Retina (tissue), 1 donor: ENCODE measurements at regions not wholly inside any gene's neighbourhood (a gene's known extent, or its start where the extent isn't known, plus 50 kb on each side); places are given as distances from the start of the nearest gene placed in this dataset.

Source experiments
- DNase-seq: peaks from one replicate; pipeline ENCODE4 v3.0.0-alpha.2; 2016

- DNase-seq: no peak
These were observed 83.1 kb upstream of the SEMA3A start for GRCh38 chr7:84277628-84278224.

DNA sequence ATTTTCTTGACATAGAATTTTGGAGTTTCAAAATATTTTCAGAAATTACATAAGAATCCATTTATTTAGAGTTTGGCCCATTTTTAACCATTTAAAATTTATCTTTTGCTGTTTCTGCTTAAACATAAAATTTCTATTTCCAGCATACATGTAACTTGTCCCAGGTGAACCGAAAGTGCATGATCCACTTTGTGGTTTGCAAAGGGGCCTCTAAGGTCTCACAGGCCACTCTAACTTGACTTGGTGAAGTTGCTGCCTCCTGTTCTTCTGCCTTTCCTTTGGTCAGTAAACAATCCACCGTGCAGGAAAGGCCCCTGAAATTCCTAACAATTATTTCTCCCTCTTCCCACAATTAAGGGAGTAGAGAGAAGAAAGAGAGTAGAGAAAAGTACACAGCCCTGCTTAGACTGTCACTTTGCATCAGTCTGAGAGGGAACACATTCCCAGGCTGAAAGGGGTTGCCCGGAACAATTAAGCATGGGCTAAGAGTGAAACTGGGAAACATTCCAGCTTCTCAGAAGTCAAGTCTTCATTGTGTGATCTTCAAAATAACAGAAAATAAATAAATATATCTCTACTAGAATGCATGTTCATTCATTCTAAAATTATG is 79.5 kb upstream of the SEMA3A start:
- DNase-seq: peak; percentile 57

- DNase-seq: no peak
These were observed 77.0 kb upstream of the SEMA3A start for GRCh38 chr7:84271543-84271942.

DNA sequence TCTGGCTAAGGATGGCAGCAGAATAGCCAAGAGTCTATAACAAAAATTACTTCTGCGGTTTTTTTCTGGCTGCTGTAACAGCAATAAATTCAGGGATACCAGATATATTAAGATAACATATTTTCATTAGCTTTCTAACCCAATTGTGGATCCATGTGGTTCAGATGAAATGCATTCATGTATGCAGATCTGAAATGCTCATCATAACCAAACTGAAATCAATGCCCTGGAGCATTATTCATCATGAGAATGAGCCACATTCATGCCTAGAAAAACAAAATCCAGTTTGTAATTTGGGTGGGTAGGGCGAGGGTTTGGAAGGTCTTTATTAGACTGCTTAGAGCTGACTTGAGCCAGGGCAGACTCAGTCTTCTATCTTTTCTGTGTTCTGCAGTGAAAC is 69.8 kb upstream of the SEMA3A start:
- no peak for DNase-seq

GRCh38 chr7:84263106-84263505 is 68.5 kb upstream of the SEMA3A start:
- DNase-seq: no peak

DNA sequence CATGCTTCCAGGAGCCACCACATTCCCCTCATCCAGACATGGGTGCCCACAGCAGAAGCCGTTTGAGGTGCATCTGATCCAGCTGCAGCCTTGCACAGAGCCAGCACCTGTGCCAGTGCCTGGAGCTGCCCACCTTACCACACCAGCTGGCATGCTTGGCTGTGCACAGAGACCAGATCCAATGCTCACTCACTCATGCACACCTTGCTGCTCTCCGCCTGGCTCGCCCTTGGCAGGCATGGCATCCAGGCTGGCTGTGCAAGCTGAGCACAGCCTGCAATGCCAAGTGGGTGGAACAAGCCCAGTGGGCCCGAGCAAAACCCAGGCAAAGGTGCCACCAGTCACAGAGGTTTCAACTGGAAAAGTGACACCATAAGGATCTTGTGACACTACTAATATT is 66.9 kb upstream of the SEMA3A start:
- DNase-seq: no peak

- DNase-seq: no peak
These were observed 64.0 kb upstream of the SEMA3A start for GRCh38 chr7:84258628-84259027.

GRCh38 chr7:84256571-84256971 is 62.0 kb upstream of the SEMA3A start:
- DNase-seq: no peak

- no peak for DNase-seq
These were observed 56.7 kb upstream of the SEMA3A start for GRCh38 chr7:84251277-84251781.

DNA sequence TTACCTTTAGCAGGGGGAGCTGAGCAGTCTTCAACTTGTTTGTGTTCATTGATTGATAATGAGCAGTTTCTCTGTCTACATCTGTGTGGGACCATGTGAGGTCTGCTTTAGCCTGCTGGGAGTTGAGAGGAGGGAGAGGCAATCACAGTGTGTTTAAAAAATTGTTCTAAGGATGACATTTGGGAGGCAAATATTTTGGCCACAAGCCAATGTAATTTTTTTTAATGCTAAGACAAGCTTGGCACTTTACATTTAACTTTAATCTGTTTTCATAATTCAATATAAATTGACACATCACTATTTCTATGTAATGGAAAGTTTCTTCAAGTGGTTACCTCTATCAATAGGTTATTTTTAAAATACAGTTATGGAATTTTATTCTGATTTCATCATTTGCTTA is 55.9 kb upstream of the SEMA3A start:
- no peak for DNase-seq

DNA sequence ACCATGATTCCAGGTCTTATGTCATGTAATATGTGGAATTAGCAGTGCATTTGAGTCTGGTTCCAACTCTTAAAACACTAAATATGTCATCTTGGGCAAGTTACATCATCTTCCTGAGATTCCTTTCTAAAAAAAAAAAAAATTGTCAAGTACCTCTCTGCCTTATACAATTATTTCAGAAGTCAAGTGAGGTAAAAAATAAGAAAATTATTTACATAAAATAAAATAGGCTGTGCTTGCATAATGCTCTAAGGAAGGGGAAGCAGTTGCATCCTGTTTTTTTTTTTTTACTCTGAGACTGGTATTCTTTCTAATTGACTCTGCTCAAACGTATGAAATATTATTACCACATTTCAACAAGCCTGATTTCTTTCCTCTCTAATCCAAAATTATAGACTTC is 55.1 kb upstream of the SEMA3A start:
- DNase-seq: no peak

- DNase-seq: no peak
These were observed 54.3 kb upstream of the SEMA3A start for GRCh38 chr7:84248843-84249242.

- DNase-seq: no peak
These were observed 53.7 kb upstream of the SEMA3A start for GRCh38 chr7:84248267-84248666.

DNA sequence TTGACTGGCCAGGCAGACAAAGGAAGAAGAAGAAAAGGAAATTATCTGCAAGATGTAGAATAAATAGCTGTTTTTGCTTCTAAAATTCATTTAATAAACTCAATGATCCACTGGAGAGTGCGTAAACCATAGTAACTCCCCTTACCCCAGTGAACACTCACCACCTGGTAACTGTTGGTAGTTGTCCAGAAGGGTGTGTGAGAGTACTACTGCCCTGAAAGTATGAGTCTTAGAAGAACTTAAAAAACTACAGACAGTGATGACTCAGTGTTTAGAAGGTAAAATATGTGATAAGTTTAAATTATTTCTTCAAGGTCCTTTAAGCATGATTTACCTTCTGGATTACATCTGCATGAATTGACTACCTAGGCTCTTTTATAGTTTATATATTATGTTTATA is 53.0 kb upstream of the SEMA3A start:
- no peak for DNase-seq

GRCh38 chr7:84245835-84246234 is 51.2 kb upstream of the SEMA3A start:
- DNase-seq: no peak
